B cell (primary cell): ENCODE measurements at regions not wholly inside any gene's neighbourhood (a gene's known extent, or its start where the extent isn't known, plus 50 kb on each side); places are given as distances from the start of the nearest gene placed in this dataset.

Source experiments
- CTCF ChIP-seq: fragments of 200-600 bp; IDR thresholded peaks from one replicate; pipeline ENCODE4 v1.8.0; 2022; ENCODE audit warnings: antibody characterized with exemption, mild to moderate bottlenecking
- EZH2 ChIP-seq: IDR thresholded peaks from 2 replicates; pipeline ENCODE4 v1.6.1; 2012; ENCODE audit warnings: borderline replicate concordance, low read depth, mild to moderate bottlenecking, moderate library complexity, low read length; ENCODE audit not compliant: insufficient read depth, poor library complexity, severe bottlenecking

- TF ChIP-seq CTCF (no peak), EZH2 (no peak)
Observed at GRCh38 chr5:74476819-74477453, 163.6 kb downstream of the ENC1 start.
